ENCODE measurements at regions not wholly inside any gene's neighbourhood (a gene's known extent, or its start where the extent isn't known, plus 50 kb on each side); places are given as distances from the start of the nearest gene placed in this dataset.
"Not testable (repeated sequence)": the region's sequence is repeated elsewhere in the genome, so short reads cannot be mapped to it uniquely, and the experiment has no call there.

DNA sequence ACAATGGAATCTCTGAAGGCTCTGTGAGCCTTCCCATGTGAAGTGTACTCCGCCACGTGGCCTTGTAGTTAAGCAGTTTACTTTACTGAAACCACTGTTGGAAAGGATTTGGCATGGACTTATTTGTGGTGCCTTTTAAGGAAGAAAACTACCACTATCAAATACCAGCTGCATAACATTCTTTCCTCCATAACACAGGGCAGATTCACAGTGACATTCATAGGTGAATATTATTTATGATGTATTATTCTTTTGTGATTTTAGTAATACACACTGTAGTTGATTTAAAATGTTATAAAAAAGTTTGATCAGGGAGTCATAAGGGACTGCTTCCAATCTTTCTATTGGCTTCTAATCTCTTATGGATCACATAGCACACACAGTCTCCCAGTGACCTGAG lies 192.5 kb upstream of the AGTR2 start:
- Mint-ChIP-seq H3K36me3 (no peaks in the 10 kb centered on the region), H3K27me3 (no peaks in the 10 kb centered on the region), H3K9me3 (peaks cover 8% of the 10 kb centered on the region), H3K4me3 (no peak overlapping the region), H3K27ac (no peak overlapping the region), H3K4me1 (no peaks in the 10 kb centered on the region)
- no peak for DNase-seq

DNA sequence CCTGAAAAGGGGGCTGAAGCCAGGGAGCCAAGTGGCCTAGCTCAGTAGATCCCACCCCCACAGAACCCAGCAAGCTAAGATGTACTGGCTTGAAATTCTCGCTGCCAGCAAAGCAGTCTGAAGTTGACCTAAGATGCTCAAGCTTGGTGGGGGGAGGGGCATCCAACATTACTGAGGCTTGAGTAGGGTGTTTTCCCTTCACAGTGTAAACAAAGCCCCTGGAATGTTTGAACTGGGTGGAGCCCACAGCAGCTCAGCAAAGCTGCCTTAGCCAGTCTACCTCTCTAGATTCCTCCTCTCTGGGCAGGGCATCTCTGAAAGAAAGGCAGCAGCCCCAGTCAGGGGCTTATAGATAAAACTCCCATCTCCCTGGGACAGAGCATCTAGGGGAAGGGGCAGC lies 187.4 kb upstream of the AGTR2 start:
- H3K4me1 Mint-ChIP-seq, H3K27ac Mint-ChIP-seq, H3K4me3 Mint-ChIP-seq, H3K9me3 Mint-ChIP-seq, H3K36me3 Mint-ChIP-seq, H3K27me3 Mint-ChIP-seq, DNase-seq: not testable (repeated sequence)

DNA sequence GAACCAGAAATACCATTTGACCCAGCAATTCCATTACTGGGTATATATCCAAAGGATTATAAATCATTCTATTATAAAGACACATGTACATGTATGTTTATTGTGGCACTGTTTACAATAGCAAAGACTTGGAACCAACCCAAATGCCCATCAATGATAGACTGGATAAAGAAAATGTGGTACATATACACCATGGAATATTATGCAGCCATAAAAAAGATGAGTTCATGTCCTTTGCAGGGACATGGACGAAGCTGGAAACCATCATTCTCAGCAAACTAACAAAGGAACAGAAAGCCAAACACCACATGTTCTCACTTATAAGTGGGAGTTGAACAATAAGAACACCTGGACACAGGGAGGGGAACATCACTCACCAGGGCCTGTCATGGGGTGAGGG lies 183.1 kb upstream of the AGTR2 start:
- H3K4me1 Mint-ChIP-seq, H3K27me3 Mint-ChIP-seq, H3K4me3 Mint-ChIP-seq, H3K9me3 Mint-ChIP-seq, DNase-seq, H3K36me3 Mint-ChIP-seq, H3K27ac Mint-ChIP-seq: not testable (repeated sequence)

DNA sequence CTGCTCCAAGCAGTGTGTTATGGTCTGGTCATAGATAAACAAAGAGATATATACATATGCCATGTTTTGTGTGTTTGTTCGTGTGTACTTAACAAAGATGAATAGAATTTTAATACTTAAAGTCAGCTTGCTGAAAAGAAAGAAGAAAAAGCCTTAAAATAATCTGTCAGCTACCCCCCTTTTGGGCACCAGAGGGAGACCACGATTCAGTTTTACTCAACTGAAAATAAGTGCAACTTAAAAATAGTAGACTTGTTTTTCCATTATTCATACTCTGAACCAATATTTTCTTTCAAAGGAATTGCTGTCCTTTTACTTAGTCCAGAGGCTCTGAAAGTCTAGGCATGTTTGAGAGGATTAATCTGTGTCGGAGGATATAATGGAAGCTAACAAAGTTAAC lies 181.7 kb upstream of the AGTR2 start:
- Mint-ChIP-seq H3K36me3 (no peaks in the 10 kb centered on the region), H3K9me3 (no peaks in the 10 kb centered on the region), H3K27ac (no peak overlapping the region), H3K4me1 (no peaks in the 10 kb centered on the region), H3K27me3 (no peaks in the 10 kb centered on the region), H3K4me3 (no peak overlapping the region)
- DNase-seq: no peak

DNA sequence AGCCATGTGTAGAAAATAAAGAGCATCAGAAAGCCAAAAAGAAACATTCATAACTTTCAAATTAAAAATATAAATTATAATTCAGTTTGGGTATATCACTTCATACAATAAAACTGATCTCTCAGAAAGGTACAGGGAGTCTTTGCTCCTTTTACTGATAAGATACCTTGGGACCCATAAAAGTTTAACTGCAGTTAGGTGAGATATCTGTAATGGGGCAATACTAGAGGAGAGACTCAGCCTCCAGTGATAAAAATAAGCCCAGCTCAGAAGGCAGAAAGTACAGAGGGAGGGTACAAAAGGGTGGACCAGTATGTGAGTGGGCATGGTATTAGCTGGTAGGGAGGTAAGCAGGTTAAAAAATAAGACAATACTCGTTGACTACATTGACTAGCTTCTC lies 180.9 kb upstream of the AGTR2 start:
- Mint-ChIP-seq H3K4me1 (no peaks in the 10 kb centered on the region), H3K9me3 (no peaks in the 10 kb centered on the region), H3K27ac (no peak overlapping the region), H3K4me3 (no peak overlapping the region), H3K36me3 (no peaks in the 10 kb centered on the region), H3K27me3 (no peaks in the 10 kb centered on the region)
- no peak for DNase-seq

DNA sequence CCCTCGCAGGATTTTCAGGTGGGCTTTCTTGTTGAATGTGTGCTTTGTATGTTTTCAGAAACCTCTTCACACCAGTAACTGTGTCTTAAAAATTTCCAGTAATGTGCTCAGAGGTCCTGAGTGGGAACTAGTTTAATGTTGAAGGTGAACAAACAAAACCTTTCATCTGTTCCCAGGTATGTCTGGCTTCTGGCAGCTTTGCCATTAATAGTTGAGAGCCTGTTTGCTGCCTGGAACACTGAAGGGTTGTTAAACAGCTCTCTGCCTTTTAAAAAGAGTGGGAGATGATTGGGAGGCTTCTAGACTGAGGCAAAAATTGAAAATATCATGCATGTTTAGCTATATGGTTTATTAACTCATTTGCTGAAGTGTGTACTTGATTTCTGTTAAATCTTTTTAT lies 161.2 kb upstream of the AGTR2 start:
- Mint-ChIP-seq H3K4me3 (no peak overlapping the region), H3K36me3 (no peaks in the 10 kb centered on the region), H3K9me3 (peaks cover 10% of the 10 kb centered on the region), H3K27ac (no peak overlapping the region), H3K27me3 (no peaks in the 10 kb centered on the region), H3K4me1 (no peaks in the 10 kb centered on the region)
- DNase-seq: no peak

GRCh38 chrX:116009861-116010710 lies 160.5 kb upstream of the AGTR2 start:
- Mint-ChIP-seq H3K27me3 (no peaks in the 10 kb centered on the region), H3K9me3 (peaks cover 12% of the 10 kb centered on the region), H3K27ac (no peak overlapping the region), H3K4me1 (no peaks in the 10 kb centered on the region), H3K36me3 (no peaks in the 10 kb centered on the region), H3K4me3 (no peak overlapping the region)
- DNase-seq: no peak

DNA sequence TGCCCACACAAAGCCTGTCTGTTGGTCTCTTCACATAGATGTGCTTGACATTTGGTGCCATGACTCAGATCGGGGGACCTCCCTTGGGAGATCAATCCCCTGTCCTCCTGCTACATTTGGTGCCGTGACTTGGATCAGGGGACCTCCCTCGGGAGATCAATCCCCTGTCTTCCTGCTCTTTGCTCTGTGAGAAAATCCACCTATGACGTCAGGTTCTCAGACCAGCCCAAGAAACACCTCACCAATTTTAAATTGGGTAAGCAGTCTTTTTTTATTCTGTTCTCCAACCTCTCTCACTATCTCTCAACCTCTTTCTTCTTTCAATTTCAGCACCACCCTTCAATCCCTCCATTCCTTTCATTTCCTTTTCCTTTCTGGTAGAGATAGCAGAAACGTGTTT lies 159.6 kb upstream of the AGTR2 start:
- H3K4me3 Mint-ChIP-seq: no peak overlapping the region
- H3K9me3 Mint-ChIP-seq: peaks cover 12% of the 10 kb centered on the region
- H3K4me1 Mint-ChIP-seq: no peaks in the 10 kb centered on the region
- no peaks in the 10 kb centered on the region for H3K36me3 Mint-ChIP-seq
- DNase-seq: no peak
- peak overlapping the region; percentile 7 for H3K27ac Mint-ChIP-seq
- H3K27me3 Mint-ChIP-seq: no peaks in the 10 kb centered on the region

GRCh38 chrX:116031331-116031730 lies 139.2 kb upstream of the AGTR2 start:
- no peak for DNase-seq
- Mint-ChIP-seq H3K4me3 (no peak overlapping the region), H3K27ac (no peak overlapping the region), H3K36me3 (no peaks in the 10 kb centered on the region), H3K27me3 (no peaks in the 10 kb centered on the region), H3K9me3 (peaks cover 4% of the 10 kb centered on the region), H3K4me1 (no peaks in the 10 kb centered on the region)

All from activated naive CD8-positive, alpha-beta T cell treated with anti-CD3 and anti-CD28 coated beads for 36 hours (primary cell).